NCI-H187 treated with DMSO at 0.1 percent for 48 hours (cell line): ENCODE measurements at regions not wholly inside any gene's neighbourhood (a gene's known extent, or its start where the extent isn't known, plus 50 kb on each side); places are given as distances from the start of the nearest gene placed in this dataset.
"Not testable (repeated sequence)": the region's sequence is repeated elsewhere in the genome, so short reads cannot be mapped to it uniquely, and the experiment has no call there.

Experiments used
- DNase-seq: peaks from one replicate; lab custom pipeline; 2025; lab: John Stamatoyannopoulos, UW

GRCh38 chr7:26087321-26088091 lies 64.5 kb upstream of the NFE2L3 start:
- no peak for DNase-seq

GRCh38 chr7:26089469-26089868 lies 62.5 kb upstream of the NFE2L3 start:
- not testable (repeated sequence) for DNase-seq

- DNase-seq = no peak
These were observed 61.0 kb upstream of the NFE2L3 start for GRCh38 chr7:26090927-26091519.

- no peak for DNase-seq
These were observed 60.1 kb upstream of the NFE2L3 start for GRCh38 chr7:26091933-26092332.

- no peak for DNase-seq
These were observed 59.0 kb upstream of the NFE2L3 start for GRCh38 chr7:26093023-26093422.

GRCh38 chr7:26096136-26096535 lies 55.9 kb upstream of the NFE2L3 start:
- no peak for DNase-seq

- DNase-seq = no peak
These were observed 53.9 kb upstream of the NFE2L3 start for GRCh38 chr7:26097837-26098668.

- DNase-seq = no peak
These were observed 52.8 kb upstream of the NFE2L3 start for GRCh38 chr7:26099236-26099635.

- DNase-seq = no peak
These were observed 51.3 kb upstream of the NFE2L3 start for GRCh38 chr7:26100406-26101339.

GRCh38 chr7:26101361-26102151 lies 50.4 kb upstream of the NFE2L3 start:
- no peak for DNase-seq

- DNase-seq = no peak
These were observed 49.8 kb upstream of the NFE2L3 start for GRCh38 chr7:26102176-26102575.
